ENCODE measurements at regions not wholly inside any gene's neighbourhood (a gene's known extent, or its start where the extent isn't known, plus 50 kb on each side); places are given as distances from the start of the nearest gene placed in this dataset.

DNA sequence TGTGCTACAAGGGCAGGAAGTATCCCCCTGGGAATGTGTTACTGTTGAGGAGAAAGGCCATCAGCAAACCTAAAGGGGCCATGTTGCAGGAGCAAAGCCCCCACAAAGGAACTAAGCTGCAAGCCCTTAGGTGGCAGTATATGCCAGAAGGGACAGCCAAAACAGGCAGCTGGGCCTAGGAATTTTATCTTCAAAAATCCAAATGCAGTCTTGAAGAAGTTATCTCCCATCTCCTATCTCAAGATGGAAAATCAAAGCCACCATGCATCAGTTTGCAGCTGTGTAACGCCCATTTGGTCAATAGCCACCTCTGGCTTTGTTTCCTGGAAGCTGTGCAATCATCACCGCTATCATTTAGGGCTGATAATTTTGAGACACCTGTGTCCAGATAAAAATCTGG lies 400.3 kb downstream of the ARHGEF28 start:
- TF ChIP-seq, protein P1, sequence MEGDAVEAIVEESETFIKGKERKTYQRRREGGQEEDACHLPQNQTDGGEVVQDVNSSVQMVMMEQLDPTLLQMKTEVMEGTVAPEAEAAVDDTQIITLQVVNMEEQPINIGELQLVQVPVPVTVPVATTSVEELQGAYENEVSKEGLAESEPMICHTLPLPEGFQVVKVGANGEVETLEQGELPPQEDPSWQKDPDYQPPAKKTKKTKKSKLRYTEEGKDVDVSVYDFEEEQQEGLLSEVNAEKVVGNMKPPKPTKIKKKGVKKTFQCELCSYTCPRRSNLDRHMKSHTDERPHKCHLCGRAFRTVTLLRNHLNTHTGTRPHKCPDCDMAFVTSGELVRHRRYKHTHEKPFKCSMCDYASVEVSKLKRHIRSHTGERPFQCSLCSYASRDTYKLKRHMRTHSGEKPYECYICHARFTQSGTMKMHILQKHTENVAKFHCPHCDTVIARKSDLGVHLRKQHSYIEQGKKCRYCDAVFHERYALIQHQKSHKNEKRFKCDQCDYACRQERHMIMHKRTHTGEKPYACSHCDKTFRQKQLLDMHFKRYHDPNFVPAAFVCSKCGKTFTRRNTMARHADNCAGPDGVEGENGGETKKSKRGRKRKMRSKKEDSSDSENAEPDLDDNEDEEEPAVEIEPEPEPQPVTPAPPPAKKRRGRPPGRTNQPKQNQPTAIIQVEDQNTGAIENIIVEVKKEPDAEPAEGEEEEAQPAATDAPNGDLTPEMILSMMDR (IDR thresholded peaks at IDR 0.05): no peak
- no peak for TF ChIP-seq POLR2A (IDR thresholded peaks at IDR 0.05)

Measured in ovary (tissue), 3 donors.